22Rv1 (cell line): ENCODE measurements at regions not wholly inside any gene's neighbourhood (a gene's known extent, or its start where the extent isn't known, plus 50 kb on each side); places are given as distances from the start of the nearest gene placed in this dataset.

ENCODE experiments used
- ZFX ChIP-seq: fragments of 450-650 bp; IDR thresholded peaks from 2 replicates; pipeline ENCODE4 v1.6.1; 2017; ENCODE audit warnings: antibody characterized with exemption, borderline replicate concordance
- TF ChIP-seq, protein P1 (sequence below): fragments of 450-650 bp; IDR thresholded peaks from 2 replicates; pipeline ENCODE4 v1.5.1; 2017; ENCODE audit warnings: mild to moderate bottlenecking

DNA sequence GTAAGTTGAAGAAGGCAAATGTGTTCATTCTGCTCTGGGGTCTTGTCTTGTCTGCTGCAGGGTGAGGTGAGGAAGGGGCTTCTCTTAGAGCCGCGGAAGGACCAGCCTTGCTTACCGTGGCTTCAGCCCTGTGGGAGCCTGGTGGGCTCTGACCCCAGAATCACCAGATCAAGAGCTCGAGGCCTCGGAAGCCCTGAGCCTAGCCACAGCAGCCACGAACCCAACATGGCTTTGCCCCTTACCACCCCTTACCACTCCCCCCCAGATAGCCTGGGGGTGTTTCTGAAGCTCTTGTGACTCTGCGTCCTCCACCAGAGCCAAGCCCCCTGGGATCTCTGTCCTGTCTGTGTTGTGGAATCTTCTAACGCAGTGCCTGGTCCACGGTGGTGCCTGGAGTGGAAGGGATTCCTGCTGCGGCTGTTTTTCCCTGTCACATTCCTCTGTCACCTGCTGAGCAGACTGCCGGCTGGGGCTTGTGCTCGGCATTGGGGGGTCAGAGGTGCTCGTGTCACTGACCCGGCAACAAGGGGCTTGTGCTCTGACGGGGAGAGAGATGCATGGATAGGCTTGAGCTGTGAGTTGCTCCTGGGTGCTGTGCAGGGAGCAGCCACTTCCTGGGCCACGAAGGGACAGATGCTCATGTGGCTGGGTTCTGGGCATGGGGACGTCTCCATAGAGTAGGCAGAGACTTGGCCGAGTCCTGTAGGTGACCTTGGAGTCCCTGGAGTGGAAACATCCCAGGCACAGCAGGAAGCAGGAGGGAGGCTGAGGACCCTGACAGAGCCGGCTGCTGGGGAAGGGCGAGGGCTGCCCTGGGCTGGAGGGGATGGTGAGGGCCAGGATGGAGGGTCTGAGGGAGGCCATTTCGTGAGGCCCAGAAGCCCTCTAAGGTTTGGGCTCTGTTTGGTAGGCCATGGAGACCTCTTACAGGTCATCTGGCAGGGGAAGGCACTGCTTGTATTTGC lies 316.0 kb downstream of the QKI start:
- TF ChIP-seq, protein P1, sequence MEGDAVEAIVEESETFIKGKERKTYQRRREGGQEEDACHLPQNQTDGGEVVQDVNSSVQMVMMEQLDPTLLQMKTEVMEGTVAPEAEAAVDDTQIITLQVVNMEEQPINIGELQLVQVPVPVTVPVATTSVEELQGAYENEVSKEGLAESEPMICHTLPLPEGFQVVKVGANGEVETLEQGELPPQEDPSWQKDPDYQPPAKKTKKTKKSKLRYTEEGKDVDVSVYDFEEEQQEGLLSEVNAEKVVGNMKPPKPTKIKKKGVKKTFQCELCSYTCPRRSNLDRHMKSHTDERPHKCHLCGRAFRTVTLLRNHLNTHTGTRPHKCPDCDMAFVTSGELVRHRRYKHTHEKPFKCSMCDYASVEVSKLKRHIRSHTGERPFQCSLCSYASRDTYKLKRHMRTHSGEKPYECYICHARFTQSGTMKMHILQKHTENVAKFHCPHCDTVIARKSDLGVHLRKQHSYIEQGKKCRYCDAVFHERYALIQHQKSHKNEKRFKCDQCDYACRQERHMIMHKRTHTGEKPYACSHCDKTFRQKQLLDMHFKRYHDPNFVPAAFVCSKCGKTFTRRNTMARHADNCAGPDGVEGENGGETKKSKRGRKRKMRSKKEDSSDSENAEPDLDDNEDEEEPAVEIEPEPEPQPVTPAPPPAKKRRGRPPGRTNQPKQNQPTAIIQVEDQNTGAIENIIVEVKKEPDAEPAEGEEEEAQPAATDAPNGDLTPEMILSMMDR: no peak
- no peak for TF ChIP-seq ZFX
